RCC 7860 (cell line): ENCODE measurements at regions not wholly inside any gene's neighbourhood (a gene's known extent, or its start where the extent isn't known, plus 50 kb on each side); places are given as distances from the start of the nearest gene placed in this dataset.

Experiments used
- DNase-seq: peaks from one replicate; pipeline ENCODE4 v3.0.0-alpha.2; 2015; ENCODE audit warnings: low spot score
- FAIRE-seq: peaks from 2 replicates; lab custom pipeline; 2012; peaks lifted over from hg19 to GRCh38; lab: Jason Lieb, UNC

- no peak for DNase-seq
- FAIRE-seq: no peak
Measured at GRCh38 chr7:70846208-70846607, 285.7 kb upstream of the GALNT17 start.

GRCh38 chr7:70849580-70850235, 282.2 kb upstream of the GALNT17 start:
- FAIRE-seq (no peak), DNase-seq (peak; percentile 2)

DNA sequence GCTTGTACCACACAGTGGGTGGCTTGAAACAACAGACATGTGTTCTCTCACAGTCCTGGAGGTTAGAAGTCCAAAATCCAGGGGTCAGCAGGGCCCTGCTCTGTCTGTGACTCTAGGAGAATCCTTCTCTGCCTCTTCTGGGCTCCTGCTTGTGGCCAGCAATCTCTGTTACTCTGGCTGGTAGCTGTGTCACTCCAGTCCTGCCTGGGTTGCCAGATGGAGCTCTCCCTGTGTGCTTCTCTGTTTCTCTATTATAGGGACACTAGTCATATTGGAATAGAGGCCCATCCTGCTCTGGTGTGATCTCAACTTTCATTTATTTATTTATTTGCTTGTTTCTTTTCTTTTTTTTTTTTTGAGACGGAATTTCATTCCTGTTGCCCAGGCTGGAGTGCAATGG, 276.6 kb upstream of the GALNT17 start:
- FAIRE-seq: no peak

DNA sequence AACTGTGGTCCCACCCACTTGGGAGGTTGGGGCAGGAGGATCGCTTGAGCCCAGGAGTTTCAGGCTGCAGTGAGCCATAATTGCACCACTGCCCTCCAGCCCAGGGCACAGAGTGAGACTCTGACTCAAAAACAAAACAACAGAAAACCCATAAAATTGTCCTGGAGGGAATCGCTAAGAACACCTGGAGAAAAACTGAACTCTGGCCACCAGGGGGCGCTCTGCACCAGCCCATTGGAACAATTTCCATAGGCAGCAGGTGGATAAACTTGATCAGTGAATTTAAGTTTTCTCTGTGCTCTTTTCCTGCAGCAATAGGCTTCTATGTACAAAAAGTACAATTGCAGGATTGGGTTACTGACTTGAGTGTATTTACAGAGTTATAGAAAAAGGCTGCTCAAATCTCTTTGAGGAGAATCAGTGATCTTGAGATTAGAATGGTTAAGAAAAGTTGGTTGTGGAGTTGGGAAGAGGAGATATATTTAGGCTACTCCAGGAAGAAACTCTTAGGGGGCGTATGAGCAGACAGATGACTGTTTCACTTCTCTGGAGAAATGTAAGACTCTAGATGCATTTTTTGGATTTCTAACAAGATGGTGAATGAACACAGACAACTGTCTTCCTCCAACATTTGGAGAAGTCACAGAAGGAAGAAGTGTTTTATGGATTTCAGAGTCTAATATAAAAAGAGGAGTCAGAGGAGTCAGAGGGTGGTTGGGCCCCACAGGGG, 274.9 kb upstream of the GALNT17 start:
- peak; percentile 14 for FAIRE-seq

More for the DNA sequence above, 276.6 kb upstream of the GALNT17 start:
- DNase-seq: no peak

DNA sequence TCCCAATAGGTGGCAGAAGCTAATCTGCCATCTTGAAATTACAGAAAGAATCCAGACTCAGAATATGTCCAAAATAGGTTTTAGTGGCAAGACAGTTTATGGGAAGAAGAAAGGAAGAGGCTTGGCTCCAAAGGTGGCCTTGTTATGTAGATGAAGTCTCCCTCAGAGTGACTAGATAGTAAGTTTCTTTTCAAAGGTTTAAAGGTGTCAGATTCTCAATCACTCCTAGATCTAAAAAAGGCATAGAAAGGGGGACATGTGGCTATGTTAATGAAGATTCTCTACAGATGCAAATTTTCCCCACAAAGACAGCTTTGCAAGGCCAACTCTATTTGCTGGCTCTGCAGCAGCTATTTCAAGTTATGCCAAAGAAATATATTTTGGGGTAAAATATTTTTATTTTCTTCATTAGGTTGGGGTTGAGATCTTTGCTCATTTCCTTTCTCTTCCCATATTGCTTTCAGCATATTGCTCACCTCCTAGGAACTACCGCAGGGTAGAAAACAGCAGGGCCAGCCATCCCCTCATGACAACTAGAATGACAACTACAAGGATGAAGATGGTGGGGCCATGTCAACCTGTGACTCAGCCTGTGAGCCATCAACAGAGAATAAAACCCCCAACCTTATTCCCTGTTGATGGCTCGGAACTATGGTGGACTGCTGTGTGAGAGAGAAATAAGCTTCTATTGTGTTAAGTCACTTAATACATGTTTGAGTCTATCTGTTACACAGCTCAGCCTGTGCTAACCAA, 274.0 kb upstream of the GALNT17 start:
- no peak for DNase-seq
- no peak for FAIRE-seq

More for the DNA sequence above, 274.9 kb upstream of the GALNT17 start:
- DNase-seq: peak; percentile 42

- DNase-seq: no peak
- no peak for FAIRE-seq
Measured at GRCh38 chr7:70867513-70867912, 264.4 kb upstream of the GALNT17 start.

GRCh38 chr7:70870349-70870748, 261.6 kb upstream of the GALNT17 start:
- FAIRE-seq (no peak), DNase-seq (no peak)

- FAIRE-seq (no peak), DNase-seq (no peak)
Measured at GRCh38 chr7:70872188-70872587, 259.8 kb upstream of the GALNT17 start.

- FAIRE-seq: no peak
- DNase-seq: no peak
Measured at GRCh38 chr7:70881167-70881847, 250.6 kb upstream of the GALNT17 start.

GRCh38 chr7:70883750-70884439, 248.0 kb upstream of the GALNT17 start:
- FAIRE-seq: no peak
- DNase-seq: no peak

- FAIRE-seq: no peak
Measured at GRCh38 chr7:70884440-70884764, 247.5 kb upstream of the GALNT17 start.

DNA sequence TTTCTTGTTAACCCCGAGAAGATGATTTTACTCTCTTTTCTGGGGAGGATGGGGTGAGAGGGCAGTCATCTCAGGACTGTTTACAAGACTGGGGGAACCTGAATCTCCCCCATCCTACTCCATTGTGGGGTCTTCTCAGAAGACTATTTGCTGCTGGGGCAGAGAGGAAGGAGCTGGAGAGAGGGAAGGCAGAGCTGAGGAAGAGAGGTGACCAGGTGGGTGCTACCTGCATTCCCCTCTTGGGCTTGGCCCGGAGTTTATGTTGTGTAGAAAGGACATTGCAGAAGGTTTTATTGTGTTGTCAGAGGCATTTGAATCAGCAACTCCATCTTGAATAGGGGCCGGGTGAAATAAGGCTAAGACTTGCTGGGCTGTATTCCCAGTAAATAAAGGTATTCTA, 247.1 kb upstream of the GALNT17 start:
- DNase-seq (no peak), FAIRE-seq (no peak)

More at GRCh38 chr7:70884440-70884764, 247.5 kb upstream of the GALNT17 start:
- no peak for DNase-seq

- DNase-seq (no peak), FAIRE-seq (no peak)
Measured at GRCh38 chr7:70886547-70886946, 245.4 kb upstream of the GALNT17 start.

DNA sequence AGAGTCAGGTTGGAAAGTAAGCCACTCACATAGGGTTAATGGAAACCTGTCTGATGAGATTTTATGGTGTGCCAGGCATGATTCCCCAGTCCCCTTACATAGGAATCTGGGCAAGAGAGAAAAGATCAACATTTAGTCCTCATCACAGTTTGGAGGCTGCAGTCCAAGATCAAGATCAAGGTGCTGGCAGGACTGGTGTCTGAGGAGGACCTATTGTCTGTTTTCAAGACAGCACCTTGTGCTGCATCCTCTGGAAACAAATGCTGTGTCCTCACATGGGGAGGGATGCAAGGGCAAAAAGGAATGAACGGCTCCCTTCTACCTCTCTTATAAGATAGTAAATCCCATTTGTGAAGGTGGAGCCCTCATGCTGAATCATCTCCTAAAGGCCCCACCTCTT, 244.8 kb upstream of the GALNT17 start:
- no peak for FAIRE-seq

GRCh38 chr7:70890147-70890969, 241.6 kb upstream of the GALNT17 start:
- no peak for DNase-seq
- no peak for FAIRE-seq

More for the DNA sequence above, 244.8 kb upstream of the GALNT17 start:
- no peak for DNase-seq

- DNase-seq (no peak), FAIRE-seq (no peak)
Measured at GRCh38 chr7:70893422-70893821, 238.5 kb upstream of the GALNT17 start.

GRCh38 chr7:70893971-70894715, 237.8 kb upstream of the GALNT17 start:
- FAIRE-seq (no peak), DNase-seq (no peak)

DNA sequence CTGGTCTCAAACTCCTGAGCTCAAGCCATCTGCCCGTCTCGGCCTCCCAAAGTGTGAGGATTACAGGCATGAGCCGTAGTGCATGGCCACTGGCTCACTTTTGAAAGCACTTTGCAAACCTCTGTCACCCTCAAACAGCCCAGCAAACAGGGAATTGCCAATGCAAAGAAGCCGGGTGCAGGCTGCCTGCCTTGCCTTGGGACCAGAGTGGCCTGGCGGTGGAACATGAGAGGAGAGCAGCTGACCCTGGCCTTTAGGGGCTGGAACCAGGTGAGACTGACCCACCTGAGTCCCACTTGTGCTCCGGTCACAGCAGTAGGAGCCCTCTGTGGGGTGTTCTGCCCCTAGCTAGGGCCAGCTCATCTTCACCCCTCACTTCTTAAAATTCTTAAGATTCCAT, 237.1 kb upstream of the GALNT17 start:
- FAIRE-seq (no peak), DNase-seq (no peak)
